ENCODE measurements at regions not wholly inside any gene's neighbourhood (a gene's known extent, or its start where the extent isn't known, plus 50 kb on each side); places are given as distances from the start of the nearest gene placed in this dataset.

GRCh38 chr5:87127956-87128687 lies 139.6 kb upstream of the RASA1 start:
- peak; percentile 84 for ATAC-seq (ENCODE audit: low read depth)
- intact Hi-C loops (cut with micrococcal nuclease) = loop anchor here (5.0 kb wide), 1 partner anchor 139 kb away; the partner anchor contains the start of gene RASA1
- H3K36me3 ChIP-seq (ENCODE audit: control insufficient read depth, insufficient read depth, low read length) = no peaks in the 10 kb centered on the region
- peak overlapping the region; percentile 65 for H2AK5ac ChIP-seq (ENCODE audit: low read depth, low read length)
- peak overlapping the region; percentile 75; the same call in 1 of the 2 replicates for H3K4me2 ChIP-seq (ENCODE audit: low read depth, low read length)
- H2BK5ac ChIP-seq (ENCODE audit: low read depth, low read length, poor library complexity, severe bottlenecking) = peak overlapping the region; percentile 97
- peak overlapping the region; percentile 57; the same call in 1 of the 2 replicates for H4K91ac ChIP-seq (ENCODE audit: insufficient read depth, low read depth, low read length)
- H3K27me3 ChIP-seq (ENCODE audit: control insufficient read depth, insufficient read depth, low read length) = no peaks in the 10 kb centered on the region
- peaks cover 4% of the 10 kb centered on the region; the same call in 1 of the 2 replicates for H3K9me1 ChIP-seq (ENCODE audit: insufficient read depth, low read length)
- peak overlapping the region; percentile 97; the same call in 1 of the 2 replicates for H3K18ac ChIP-seq (ENCODE audit: low read depth, low read length)
- dilution Hi-C loops (cut with HindIII; ENCODE audit: low sequenced_read_pairs, unreplicated experiment) = no loop called here
- no peaks in the 10 kb centered on the region for H3K9me3 ChIP-seq (ENCODE audit: control insufficient read depth, insufficient read depth, low read length)
- H3K14ac ChIP-seq (replicated peaks; ENCODE audit: low read depth, low read length) = peak overlapping the region; percentile 78
- H3K56ac ChIP-seq (ENCODE audit: extremely low read depth, insufficient read depth, low read length) = peak overlapping the region; percentile 57
- H3K9ac ChIP-seq (ENCODE audit: low read depth, low read length) = no peak overlapping the region
- in situ Hi-C loops (cut with MboI; ENCODE audit: low sequenced_read_pairs) = no loop called here
- H2BK120ac ChIP-seq (ENCODE audit: low read depth, low read length) = peak overlapping the region; percentile 89
- BruUV-seq (replicated peaks) = no TSS peak
- WGBS, 2 experiments (ENCODE audit: extremely low coverage in 2 of 2, insufficient read length in 1 of 2) = no CpG with 5 or more reads among the region's 3 CpGs
- H2AK9ac ChIP-seq (replicated peaks; ENCODE audit: low read depth, low read length, poor library complexity) = no peak overlapping the region
- H3K79me1 ChIP-seq (ENCODE audit: low read depth in 1 of 2, low read length in 2 of 2) = peaks cover 0 to 4% of the 10 kb centered on the region in 2 experiments; a peak in 1 of 4 replicates
- peak; percentile 43 for DNase-seq
- peak overlapping the region; percentile 91 for H2BK20ac ChIP-seq (ENCODE audit: low read depth, low read length)
- ChIA-PET CTCF (interaction anchor here (1.0 kb wide), 1 partner anchor 17 kb away, joined by 3 read pairs; no protein-coding TSS in a partner anchor), POLR2A (ENCODE audit: unreplicated experiment) (no interaction called here)
- peak overlapping the region; percentile 98; the same call in 1 of the 2 replicates for H4K5ac ChIP-seq (ENCODE audit: low read depth, low read length)
- peak overlapping the region; percentile 20 to 93; a peak in 3 of 4 replicates for H4K8ac ChIP-seq (ENCODE audit: low read depth in 2 of 2, low read length in 2 of 2)
- no peak overlapping the region for H2AFZ ChIP-seq (replicated peaks; ENCODE audit: low read length, poor library complexity)
- H3K4me3 ChIP-seq (ENCODE audit: insufficient read depth, low read depth, low read length) = no peak overlapping the region
- peak overlapping the region; percentile 76 for H3K4ac ChIP-seq (ENCODE audit: low read depth, low read length)
- no peak overlapping the region for H3K27ac ChIP-seq (ENCODE audit: insufficient read depth, low read length)
- peaks cover 7% of the 10 kb centered on the region; the same call in 1 of the 2 replicates for H3K4me1 ChIP-seq (ENCODE audit: control insufficient read depth, insufficient read depth, low read length)
- H4K20me1 ChIP-seq (ENCODE audit: insufficient read depth, low read length) = no peaks in the 10 kb centered on the region
- peak overlapping the region; percentile 85; the same call in 1 of the 3 replicates for H2BK15ac ChIP-seq (ENCODE audit: low read depth, low read length)
- H3K23ac ChIP-seq (ENCODE audit: low read depth, low read length) = 0 out of 2 replicates have a peak overlapping the region, but pooled peaks have one; percentile 65
- TF ChIP-seq BHLHE40 (IDR thresholded peaks at IDR 0.05; ENCODE audit: low read depth, low read length) (no peak), MAFK (IDR thresholded peaks at IDR 0.05; ENCODE audit: low read depth, low read length) (no peak), RAD21 (IDR thresholded peaks at IDR 0.05; ENCODE audit: low read length) (no peak), RCOR1 (IDR thresholded peaks at IDR 0.05; ENCODE audit: insufficient replicate concordance, low read length) (no peak), NFE2L2 (IDR thresholded peaks at IDR 0.05; ENCODE audit: low read depth, low read length) (no peak), RFX5 (IDR thresholded peaks at IDR 0.05; ENCODE audit: low read depth, low read length) (no peak), CEBPB (IDR thresholded peaks at IDR 0.05; ENCODE audit: low read depth, low read length) (no peak), FOS (IDR thresholded peaks at IDR 0.05; ENCODE audit: low read depth, low read length) (no peak), SMC3 (IDR thresholded peaks at IDR 0.05; ENCODE audit: low read depth, low read length) (no peak), ELK1 (IDR thresholded peaks at IDR 0.05; ENCODE audit: borderline replicate concordance, low read depth, low read length) (no peak), CTCF (conservative IDR thresholded peaks at IDR 0.05; ENCODE audit: low read depth, low read length) (no peak), CHD1 (IDR thresholded peaks at IDR 0.05; ENCODE audit: low read depth, low read length) (no peak), USF2 (IDR thresholded peaks at IDR 0.05; ENCODE audit: low read depth, low read length) (no peak), MXI1 (IDR thresholded peaks at IDR 0.05; ENCODE audit: borderline replicate concordance, low read depth, low read length) (no peak)
